Trophoblast cell (in vitro differentiated cells and primary cell): ENCODE measurements at regions not wholly inside any gene's neighbourhood (a gene's known extent, or its start where the extent isn't known, plus 50 kb on each side); places are given as distances from the start of the nearest gene placed in this dataset.

Experiments used
- DNase-seq, 2 donors: peaks; one replicate each; pipeline ENCODE4 v3.0.0-alpha.2; 2016
- H2AFZ ChIP-seq: 2 replicates; pipeline ENCODE4 v1.6.1; 2013; ENCODE audit warnings: low read length, moderate library complexity, mild to moderate bottlenecking; ENCODE audit not compliant: insufficient read depth, poor library complexity
- H2AK5ac ChIP-seq: 2 replicates; pipeline ENCODE4 v1.6.1; 2013; ENCODE audit warnings: mild to moderate bottlenecking, low read length
- H2BK120ac ChIP-seq: 2 replicates; pipeline ENCODE4 v1.6.1; 2013; ENCODE audit warnings: low read length, mild to moderate bottlenecking, moderate library complexity; ENCODE audit not compliant: insufficient read depth, poor library complexity
- H2BK12ac ChIP-seq: 2 replicates; pipeline ENCODE4 v1.6.1; 2013; ENCODE audit warnings: mild to moderate bottlenecking, low read length, moderate library complexity
- H2BK5ac ChIP-seq: 2 replicates; pipeline ENCODE4 v1.6.1; 2013; ENCODE audit warnings: low read length, low read depth, moderate library complexity, mild to moderate bottlenecking; ENCODE audit not compliant: poor library complexity
- H3K14ac ChIP-seq: 2 replicates; pipeline ENCODE4 v1.6.1; 2013; ENCODE audit warnings: mild to moderate bottlenecking, low read length
- H3K18ac ChIP-seq: 2 replicates; pipeline ENCODE4 v1.6.1; 2013; ENCODE audit warnings: mild to moderate bottlenecking, low read length
- H3K23ac ChIP-seq: 2 replicates; pipeline ENCODE4 v1.6.1; 2013; ENCODE audit warnings: low read length
- H3K27ac ChIP-seq: 2 replicates; pipeline ENCODE4 v1.5.1; 2013; ENCODE audit warnings: low read depth, mild to moderate bottlenecking, inconsistent platforms, low read length, moderate library complexity
- H3K27me3 ChIP-seq: 2 replicates; pipeline ENCODE4 v1.6.1; 2013; ENCODE audit warnings: inconsistent platforms, mild to moderate bottlenecking, low read length, moderate library complexity; ENCODE audit not compliant: insufficient read depth
- H3K36me3 ChIP-seq, 2 experiments: 1 replicate in 1 of 2; 2 replicates in 1 of 2; pipeline ENCODE4 v1.6.1; 2013; ENCODE audit warnings: low read length in 2 of 2, mild to moderate bottlenecking in 2 of 2, moderate library complexity in 1 of 2; ENCODE audit not compliant: insufficient read depth in 2 of 2, control insufficient read depth in 1 of 2
- H3K4ac ChIP-seq: 2 replicates; pipeline ENCODE4 v1.6.1; 2013; ENCODE audit warnings: low read depth, mild to moderate bottlenecking, low read length, moderate library complexity
- H3K4me1 ChIP-seq, 2 experiments: 1 replicate in 1 of 2; 2 replicates in 1 of 2; pipeline ENCODE4 v1.6.1; 2013; ENCODE audit warnings: low read length in 2 of 2, mild to moderate bottlenecking in 2 of 2, moderate library complexity in 1 of 2; ENCODE audit not compliant: insufficient read depth in 2 of 2, control insufficient read depth in 1 of 2
- H3K4me2 ChIP-seq: 2 replicates; pipeline ENCODE4 v1.6.1; 2013; ENCODE audit warnings: inconsistent platforms, mild to moderate bottlenecking, low read length, moderate library complexity
- H3K4me3 ChIP-seq: 2 replicates; pipeline ENCODE4 v1.5.1; 2013; ENCODE audit warnings: mild to moderate bottlenecking, low read depth, low read length, inconsistent platforms
- H3K79me1 ChIP-seq: one replicate; pipeline ENCODE4 v1.6.1; 2013; ENCODE audit warnings: low read length
- H3K79me2 ChIP-seq: 2 replicates; pipeline ENCODE4 v1.6.1; 2013; ENCODE audit warnings: low read length, mild to moderate bottlenecking; ENCODE audit not compliant: control insufficient read depth, insufficient read depth, poor library complexity
- H3K9ac ChIP-seq: 2 replicates; pipeline ENCODE4 v1.6.1; 2013; ENCODE audit warnings: mild to moderate bottlenecking, low read length
- H3K9me3 ChIP-seq: 2 replicates; pipeline ENCODE4 v1.6.1; 2013; ENCODE audit warnings: low read depth, mild to moderate bottlenecking, control low read depth, inconsistent platforms, low read length; ENCODE audit not compliant: insufficient read depth
- H4K12ac ChIP-seq: 2 replicates; pipeline ENCODE4 v1.6.1; 2013; ENCODE audit warnings: low read depth, mild to moderate bottlenecking, low read length, moderate library complexity
- H4K8ac ChIP-seq: 2 replicates; pipeline ENCODE4 v1.6.1; 2013; ENCODE audit warnings: low read depth, mild to moderate bottlenecking, low read length, moderate library complexity
- H4K91ac ChIP-seq: one replicate; pipeline ENCODE4 v1.6.1; 2013; ENCODE audit warnings: low read depth, mild to moderate bottlenecking, low read length, moderate library complexity
- WGBS: extraction: QIAGEN DNeasy Blood & Tissue Kit; methylation state at CpG from one replicate; pipeline ENCODE4 v1.1.7; 2013; ENCODE audit warnings: missing lambda C conversion rate; ENCODE audit not compliant: insufficient read length, insufficient coverage; ENCODE audit errors: extremely low coverage; 5-methylcytosine and 5-hydroxymethylcytosine counted together

DNA sequence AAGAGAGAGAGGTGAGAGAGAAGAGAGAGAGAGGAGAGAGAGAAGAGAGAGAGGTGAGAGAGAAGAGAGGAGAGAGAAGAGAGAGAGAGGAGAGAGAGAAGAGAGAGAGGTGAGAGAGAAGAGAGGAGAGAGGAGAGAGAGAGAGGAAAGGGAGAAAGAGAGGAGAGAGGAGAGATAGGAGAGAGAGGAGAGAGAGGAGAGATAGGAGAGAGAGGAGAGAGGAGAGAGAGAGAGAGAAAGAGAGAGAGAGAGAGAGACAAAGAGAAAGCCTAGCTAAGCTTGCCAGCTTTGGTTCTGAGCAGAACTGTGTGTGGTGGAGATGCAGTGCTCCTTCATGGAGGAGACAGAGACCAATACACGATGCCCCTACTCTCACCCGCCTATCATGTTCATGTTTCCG, 99.1 kb upstream of the KCNA3 start:
- Histone ChIP-seq H4K8ac (no peak overlapping the region), H3K27ac (no peak overlapping the region), H3K18ac (no peak overlapping the region), H3K9ac (no peak overlapping the region), H3K79me2 (no peaks in the 10 kb centered on the region), H2BK120ac (no peak overlapping the region), H3K4me2 (no peak overlapping the region), H3K4me3 (no peak overlapping the region), H3K36me3 (no peaks in the 10 kb centered on the region), H2AK5ac (no peak overlapping the region), H3K79me1 (peaks cover 5% of the 10 kb centered on the region), H4K91ac (no peak overlapping the region), H3K27me3 (no peaks in the 10 kb centered on the region), H3K14ac (no peak overlapping the region), H2AFZ (no peak overlapping the region), H3K4ac (no peak overlapping the region), H2BK12ac (no peak overlapping the region), H3K4me1 (peaks cover 2 to 5% of the 10 kb centered on the region in 2 experiments), H2BK5ac (no peak overlapping the region), H3K9me3 (peaks cover 2% of the 10 kb centered on the region), H4K12ac (no peak overlapping the region), H3K23ac (no peak overlapping the region)
- WGBS, result no CpG with 5 or more reads among the region's 3 CpGs
- DNase-seq, result no peak

DNA sequence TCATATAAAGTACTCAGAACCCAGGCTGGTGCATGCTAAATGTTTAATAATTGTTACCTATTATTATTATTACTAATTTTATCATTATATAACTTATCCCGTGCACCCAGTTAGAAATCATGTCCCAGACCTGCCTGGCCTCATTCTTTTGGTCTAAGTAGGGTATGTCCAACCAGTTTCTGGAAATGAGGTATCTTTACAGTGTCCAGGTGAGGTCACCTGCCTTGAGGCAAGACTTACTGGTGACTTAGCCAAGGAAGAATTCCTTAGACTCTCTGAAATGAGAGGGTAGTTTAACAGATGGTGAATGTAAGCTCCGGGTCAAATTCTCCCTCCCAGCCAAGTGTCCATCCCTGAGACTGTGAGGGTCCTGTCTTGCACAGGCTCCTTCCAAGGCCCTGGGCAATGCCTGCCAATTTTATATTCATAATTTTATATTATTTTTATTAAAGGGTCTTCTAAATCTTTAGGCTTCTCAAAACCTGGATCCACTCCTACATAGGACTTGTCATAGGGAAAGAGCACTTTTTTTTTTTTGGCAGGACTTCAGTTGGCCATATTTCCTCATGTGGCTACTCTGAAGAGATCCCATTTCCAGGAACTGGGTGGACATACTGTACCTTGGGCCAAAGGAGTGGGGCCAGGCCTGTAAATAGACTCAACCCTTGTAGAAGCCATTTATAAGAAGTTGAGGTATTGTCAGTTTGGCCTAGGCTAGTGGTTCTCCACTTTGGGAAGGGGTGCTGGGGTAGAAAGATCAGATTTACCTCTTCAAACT, 96.7 kb upstream of the KCNA3 start:
- Histone ChIP-seq H3K18ac (no peak overlapping the region), H3K79me1 (peaks cover 5% of the 10 kb centered on the region), H3K27me3 (no peaks in the 10 kb centered on the region), H4K91ac (peak overlapping the region; percentile 34), H3K4me3 (no peak overlapping the region), H3K9me3 (peaks cover 2% of the 10 kb centered on the region), H3K9ac (no peak overlapping the region), H3K4ac (no peak overlapping the region), H4K8ac (no peak overlapping the region), H3K4me1 (peaks cover 2 to 5% of the 10 kb centered on the region in 2 experiments), H2BK120ac (peak overlapping the region; percentile 34), H2BK12ac (peak overlapping the region; percentile 78), H3K14ac (no peak overlapping the region), H4K12ac (no peak overlapping the region), H3K23ac (no peak overlapping the region), H2AFZ (no peak overlapping the region), H3K4me2 (no peak overlapping the region), H2BK5ac (peak overlapping the region; percentile 47), H3K79me2 (no peaks in the 10 kb centered on the region), H3K36me3 (no peaks in the 10 kb centered on the region), H3K27ac (peak overlapping the region; percentile 69), H2AK5ac (no peak overlapping the region)
- no CpG with 5 or more reads among the region's 2 CpGs for WGBS
- peak; percentile 97 to 98 for DNase-seq

DNA sequence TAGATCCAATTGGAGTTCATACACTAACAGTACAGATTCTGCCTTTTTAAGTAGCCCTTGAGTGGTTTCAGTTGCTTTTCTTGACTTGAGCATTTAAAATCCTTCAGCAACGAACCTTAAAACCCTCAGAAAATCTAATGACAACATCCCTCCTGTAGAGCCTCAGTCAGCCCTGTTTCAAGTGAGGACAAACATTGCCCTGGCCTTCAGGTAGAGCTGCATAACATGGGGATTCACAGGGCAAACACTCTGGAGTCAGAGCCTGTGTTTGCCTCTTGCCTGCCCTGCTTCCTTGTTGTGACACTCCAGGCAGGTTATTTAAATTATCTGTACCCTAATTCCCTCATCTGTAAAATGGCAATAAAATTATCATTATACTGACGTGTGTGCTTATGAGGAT, 96.1 kb upstream of the KCNA3 start:
- WGBS, result no CpG with 5 or more reads among the region's 2 CpGs

DNA sequence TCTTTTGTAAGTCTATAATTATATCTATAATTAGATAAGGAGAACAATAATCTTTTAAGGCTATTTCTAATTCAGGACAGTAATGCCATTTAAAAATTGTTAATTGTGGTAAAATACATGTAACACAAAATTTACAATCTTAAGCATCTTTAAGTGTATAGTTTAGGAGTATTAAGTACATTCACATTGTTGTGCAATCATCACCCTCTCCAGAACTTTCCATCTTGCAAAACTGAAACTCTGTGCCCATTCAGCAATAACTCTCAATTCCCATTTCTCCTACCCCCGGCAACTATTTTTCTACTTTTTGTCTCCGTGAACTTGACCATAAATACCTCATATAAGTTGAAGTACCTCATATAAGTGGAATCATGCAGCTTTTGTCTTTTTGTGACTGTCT, 93.9 kb upstream of the KCNA3 start:
- H2BK120ac ChIP-seq, result no peak overlapping the region

More for the DNA sequence above, 96.1 kb upstream of the KCNA3 start:
- Histone ChIP-seq H2AFZ (no peak overlapping the region), H4K91ac (peak overlapping the region; percentile 20), H3K9me3 (peaks cover 2% of the 10 kb centered on the region), H3K18ac (no peak overlapping the region), H3K79me2 (no peaks in the 10 kb centered on the region), H3K27ac (peak overlapping the region; percentile 58), H3K4me3 (no peak overlapping the region), H3K4me2 (no peak overlapping the region), H2BK120ac (no peak overlapping the region), H3K23ac (no peak overlapping the region), H4K8ac (no peak overlapping the region), H3K14ac (no peak overlapping the region), H3K9ac (no peak overlapping the region), H3K4me1 (peaks cover 2 to 5% of the 10 kb centered on the region in 2 experiments), H3K79me1 (peaks cover 5% of the 10 kb centered on the region), H2AK5ac (no peak overlapping the region), H2BK12ac (peak overlapping the region; percentile 6), H3K36me3 (no peaks in the 10 kb centered on the region), H4K12ac (no peak overlapping the region), H2BK5ac (peak overlapping the region; percentile 11), H3K4ac (no peak overlapping the region), H3K27me3 (no peaks in the 10 kb centered on the region)
- peak in 1 of 2 donors; percentile 42 for DNase-seq

More for the DNA sequence above, 93.9 kb upstream of the KCNA3 start:
- no peaks in the 10 kb centered on the region for H3K27me3 ChIP-seq
- no peak overlapping the region for H3K18ac ChIP-seq
- no CpG with 5 or more reads among the region's 2 CpGs for WGBS
- H3K14ac ChIP-seq, result no peak overlapping the region
- H2BK12ac ChIP-seq, result no peak overlapping the region
- no peaks in the 10 kb centered on the region for H3K36me3 ChIP-seq
- no peak overlapping the region for H4K12ac ChIP-seq
- H3K79me1 ChIP-seq, result peaks cover 5% of the 10 kb centered on the region
- H4K91ac ChIP-seq, result no peak overlapping the region
- H4K8ac ChIP-seq, result no peak overlapping the region
- peaks cover 2% of the 10 kb centered on the region for H3K9me3 ChIP-seq
- H3K27ac ChIP-seq, result no peak overlapping the region
- no peak overlapping the region for H3K9ac ChIP-seq
- no peak overlapping the region for H3K23ac ChIP-seq
- no peak overlapping the region for H2AK5ac ChIP-seq
- no peak overlapping the region for H3K4me2 ChIP-seq
- H2AFZ ChIP-seq, result no peak overlapping the region
- H3K4ac ChIP-seq, result no peak overlapping the region
- no peak overlapping the region for H3K4me3 ChIP-seq
- no peaks in the 10 kb centered on the region for H3K79me2 ChIP-seq
- no peak for DNase-seq
- peaks cover 2 to 5% of the 10 kb centered on the region in 2 experiments for H3K4me1 ChIP-seq
- H2BK5ac ChIP-seq, result no peak overlapping the region
